PC-9 (cell line): ENCODE measurements at regions not wholly inside any gene's neighbourhood (a gene's known extent, or its start where the extent isn't known, plus 50 kb on each side); places are given as distances from the start of the nearest gene placed in this dataset.

Source experiments
- BruUV-seq: library from RNA; stranded (reverse); fragments of 400-500 nt; replicated peaks from 2 replicates; lab custom pipeline; 2021; lab: Mats Ljungman, UMichigan
- CTCF ChIA-PET: fragments of 300-600 bp; sonication (Branson Sonifier 250); formaldehyde crosslinking; loops from one replicate; lab custom pipeline; 2022; ENCODE audit warnings: antibody characterized with exemption; lab: Charles Lee
- POLR2A ChIA-PET: fragments of 300-600 bp; sonication (Branson Sonifier 250); formaldehyde crosslinking; loops from one replicate; lab custom pipeline; 2022; ENCODE audit warnings: antibody characterized with exemption; ENCODE audit not compliant: unreplicated experiment; lab: Charles Lee
- DNase-seq, 2 experiments: peaks; one replicate each; pipeline versions ENCODE4 v3.0.0 to v3.0.0-alpha.2; 2015 to 2022; ENCODE audit warnings: mixed read lengths in 1 of 2
- H2AFZ ChIP-seq: fragments of 200-600 bp; sonication (generic); 2 replicates; pipeline ENCODE4 v1.8.1; 2017; ENCODE audit warnings: antibody characterized with exemption
- H3F3A ChIP-seq: fragments of 200-600 bp; sonication (generic); 2 replicates; pipeline ENCODE4 v1.8.1; 2017; ENCODE audit warnings: antibody characterized with exemption, mild to moderate bottlenecking, low read depth; ENCODE audit not compliant: insufficient read depth
- H3K27ac ChIP-seq: fragments of 200-600 bp; sonication (generic); 2 replicates; pipeline ENCODE4 v1.6.1; 2016; ENCODE audit warnings: mixed run types
- H3K27me3 ChIP-seq: fragments of 200-600 bp; sonication (generic); 2 replicates; pipeline ENCODE4 v1.6.1; 2016; ENCODE audit warnings: low read depth, mixed run types; ENCODE audit not compliant: insufficient read depth
- H3K36me3 ChIP-seq: fragments of 200-600 bp; sonication (generic); 2 replicates; pipeline ENCODE4 v1.6.1; 2016; ENCODE audit warnings: low read depth, mixed run types
- H3K4me1 ChIP-seq: fragments of 200-600 bp; sonication (generic); replicated peaks from 2 replicates; pipeline ENCODE4 v1.6.1; 2016; ENCODE audit warnings: mixed run types; ENCODE audit not compliant: insufficient read depth
- H3K4me2 ChIP-seq: fragments of 200-600 bp; sonication (generic); 2 replicates; pipeline ENCODE4 v1.6.1; 2017; ENCODE audit warnings: mixed run types
- H3K4me3 ChIP-seq: fragments of 200-600 bp; sonication (generic); 2 replicates; pipeline ENCODE4 v1.6.1; 2016; ENCODE audit warnings: mixed run types
- H3K79me2 ChIP-seq: fragments of 200-600 bp; sonication (generic); 2 replicates; pipeline ENCODE4 v1.6.1; 2017; ENCODE audit warnings: low read depth, mixed run types
- H3K9me2 ChIP-seq: fragments of 200-600 bp; sonication (generic); 2 replicates; pipeline ENCODE4 v1.8.1; 2017; ENCODE audit warnings: mild to moderate bottlenecking; ENCODE audit not compliant: insufficient read depth
- H3K9me3 ChIP-seq: fragments of 200-600 bp; sonication (generic); 2 replicates; pipeline ENCODE4 v1.8.1; 2016; ENCODE audit warnings: low read depth; ENCODE audit not compliant: insufficient read depth
- H4K20me1 ChIP-seq: fragments of 200-600 bp; sonication (generic); 2 replicates; pipeline ENCODE4 v1.8.1; 2017; ENCODE audit not compliant: insufficient read depth
- EZH2 ChIP-seq: fragments of 200-600 bp; sonication (generic); IDR thresholded peaks from 2 replicates; pipeline ENCODE4 v1.8.0; 2017; ENCODE audit warnings: antibody characterized with exemption, low read depth
- intact Hi-C: fragments of 100-400 bp; cut with micrococcal nuclease; formaldehyde crosslinking; loops from one replicate; pipeline ENCODE4 v1.10.0; 2022; ENCODE audit not compliant: unreplicated experiment
- TF ChIP-seq, protein P1 (sequence below): fragments of 200-600 bp; sonication (generic); conservative IDR thresholded peaks from 2 replicates; pipeline ENCODE4 v1.6.1; 2017; ENCODE audit warnings: mixed run types, antibody characterized with exemption, mild to moderate bottlenecking, moderate library complexity

DNA sequence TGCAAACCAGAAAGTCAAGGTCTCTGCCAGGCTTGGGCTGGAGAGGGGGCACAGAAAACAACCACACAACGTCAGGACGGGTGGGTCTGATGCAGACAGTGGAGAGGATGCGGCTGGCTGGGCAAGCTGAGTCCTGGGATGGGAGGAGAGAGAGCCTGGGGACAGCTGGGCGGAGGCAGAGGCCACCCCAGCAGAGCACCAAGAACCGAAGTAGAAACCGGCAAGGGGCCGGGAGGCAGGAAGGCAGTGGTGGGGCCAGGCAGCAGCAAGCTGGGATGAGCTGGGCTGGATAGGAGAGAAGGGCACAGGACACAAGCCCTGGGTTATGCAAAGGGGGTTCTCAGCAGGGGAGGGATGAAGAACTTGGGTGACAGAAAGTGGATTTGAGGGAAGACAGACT, 188.2 kb downstream of the SHANK2 start:
- CTCF ChIA-PET, result no interaction called here

DNA sequence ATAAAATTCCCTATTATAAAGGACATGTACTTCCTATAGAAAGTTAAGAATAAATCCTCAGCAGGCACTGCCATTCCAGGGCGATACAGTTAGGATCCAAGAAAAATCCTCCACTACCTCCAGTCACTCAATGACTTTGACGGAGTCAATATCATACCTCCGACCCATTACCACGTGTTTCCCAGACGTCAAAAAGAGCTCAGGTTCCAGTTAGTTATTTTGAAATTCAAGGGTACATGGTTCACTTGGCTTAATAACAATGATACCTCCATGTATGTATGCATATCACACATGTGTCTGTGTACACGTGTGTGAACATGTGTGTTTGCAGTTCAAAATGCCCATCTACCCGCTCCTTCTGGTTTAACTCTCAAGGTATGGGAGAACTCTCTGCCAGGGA, 189.2 kb downstream of the SHANK2 start:
- Histone ChIP-seq H3K9me3 (no peaks in the 10 kb centered on the region), H3K27ac (no peak overlapping the region), H3K4me1 (no peaks in the 10 kb centered on the region), H3K4me2 (no peak overlapping the region), H3K36me3 (no peaks in the 10 kb centered on the region), H3K27me3 (no peaks in the 10 kb centered on the region), H3K4me3 (no peak overlapping the region), H2AFZ (no peak overlapping the region), H4K20me1 (no peaks in the 10 kb centered on the region), H3K9me2 (no peaks in the 10 kb centered on the region), H3K79me2 (no peaks in the 10 kb centered on the region), H3F3A (no peaks in the 10 kb centered on the region)
- intact Hi-C loops, result no loop called here
- TF ChIP-seq EZH2, result no peak
- TF ChIP-seq, protein P1, sequence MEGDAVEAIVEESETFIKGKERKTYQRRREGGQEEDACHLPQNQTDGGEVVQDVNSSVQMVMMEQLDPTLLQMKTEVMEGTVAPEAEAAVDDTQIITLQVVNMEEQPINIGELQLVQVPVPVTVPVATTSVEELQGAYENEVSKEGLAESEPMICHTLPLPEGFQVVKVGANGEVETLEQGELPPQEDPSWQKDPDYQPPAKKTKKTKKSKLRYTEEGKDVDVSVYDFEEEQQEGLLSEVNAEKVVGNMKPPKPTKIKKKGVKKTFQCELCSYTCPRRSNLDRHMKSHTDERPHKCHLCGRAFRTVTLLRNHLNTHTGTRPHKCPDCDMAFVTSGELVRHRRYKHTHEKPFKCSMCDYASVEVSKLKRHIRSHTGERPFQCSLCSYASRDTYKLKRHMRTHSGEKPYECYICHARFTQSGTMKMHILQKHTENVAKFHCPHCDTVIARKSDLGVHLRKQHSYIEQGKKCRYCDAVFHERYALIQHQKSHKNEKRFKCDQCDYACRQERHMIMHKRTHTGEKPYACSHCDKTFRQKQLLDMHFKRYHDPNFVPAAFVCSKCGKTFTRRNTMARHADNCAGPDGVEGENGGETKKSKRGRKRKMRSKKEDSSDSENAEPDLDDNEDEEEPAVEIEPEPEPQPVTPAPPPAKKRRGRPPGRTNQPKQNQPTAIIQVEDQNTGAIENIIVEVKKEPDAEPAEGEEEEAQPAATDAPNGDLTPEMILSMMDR, result no peak
- CTCF ChIA-PET, result no interaction called here
- DNase-seq, result no peak
- no TSS peak for BruUV-seq
- POLR2A ChIA-PET, result interaction anchor here (0.6 kb wide), 1 partner anchor 1031 kb away, joined by 3 read pairs; no protein-coding TSS in a partner anchor

More for the DNA sequence above, 188.2 kb downstream of the SHANK2 start:
- intact Hi-C loops, result no loop called here
- no peaks in the 10 kb centered on the region for H3K9me3 ChIP-seq
- H3K4me3 ChIP-seq, result no peak overlapping the region
- BruUV-seq, result no TSS peak
- H3K79me2 ChIP-seq, result no peaks in the 10 kb centered on the region
- no peaks in the 10 kb centered on the region for H3F3A ChIP-seq
- no peaks in the 10 kb centered on the region for H3K4me1 ChIP-seq
- no peaks in the 10 kb centered on the region for H3K9me2 ChIP-seq
- POLR2A ChIA-PET, result no interaction called here
- no peaks in the 10 kb centered on the region for H3K27me3 ChIP-seq
- no peaks in the 10 kb centered on the region for H3K36me3 ChIP-seq
- no peaks in the 10 kb centered on the region; the same call in 1 of the 2 replicates for H4K20me1 ChIP-seq
- H3K4me2 ChIP-seq, result no peak overlapping the region
- DNase-seq, result no peak
- TF ChIP-seq, protein P1, result no peak
- TF ChIP-seq EZH2, result no peak
- no peak overlapping the region for H2AFZ ChIP-seq
- no peak overlapping the region for H3K27ac ChIP-seq

DNA sequence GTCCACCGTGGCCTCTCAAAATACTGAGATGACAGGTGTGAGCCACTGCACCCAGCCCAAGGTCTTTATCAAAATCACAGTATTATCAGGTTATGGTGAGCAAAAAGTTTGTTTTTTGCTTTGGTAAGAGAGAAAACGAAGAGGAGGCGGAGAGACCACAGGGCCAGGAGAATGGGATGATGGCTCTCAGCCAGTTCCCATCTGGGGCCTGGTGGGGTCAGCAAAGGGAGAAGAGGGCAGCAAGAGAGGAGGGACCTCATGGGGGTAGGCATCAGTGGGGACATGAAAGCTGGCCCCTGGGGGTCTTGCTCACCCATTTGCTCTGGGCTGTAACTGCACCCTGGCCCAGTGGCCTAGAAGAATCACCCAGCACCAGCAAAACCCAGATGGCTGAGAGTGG, 190.2 kb downstream of the SHANK2 start:
- H3K36me3 ChIP-seq, result no peaks in the 10 kb centered on the region
- no peaks in the 10 kb centered on the region for H3K79me2 ChIP-seq
- H4K20me1 ChIP-seq, result no peaks in the 10 kb centered on the region
- no TSS peak for BruUV-seq
- H3K4me2 ChIP-seq, result no peak overlapping the region
- DNase-seq, result no peak
- POLR2A ChIA-PET, result no interaction called here
- H3K9me2 ChIP-seq, result no peaks in the 10 kb centered on the region
- H3K27ac ChIP-seq, result no peak overlapping the region
- no peaks in the 10 kb centered on the region for H3F3A ChIP-seq
- intact Hi-C loops, result no loop called here
- no peak for TF ChIP-seq EZH2
- TF ChIP-seq, protein P1, result no peak
- H3K4me3 ChIP-seq, result no peak overlapping the region
- no peaks in the 10 kb centered on the region for H3K9me3 ChIP-seq
- H3K4me1 ChIP-seq, result no peaks in the 10 kb centered on the region
- CTCF ChIA-PET, result no interaction called here
- no peak overlapping the region for H2AFZ ChIP-seq
- no peaks in the 10 kb centered on the region for H3K27me3 ChIP-seq
